CD4-positive, alpha-beta memory T cell (primary cell): ENCODE measurements at regions not wholly inside any gene's neighbourhood (a gene's known extent, or its start where the extent isn't known, plus 50 kb on each side); places are given as distances from the start of the nearest gene placed in this dataset.

Experiments
- CTCF ChIA-PET: fragments of 350-600 bp; sonication (Branson Sonifier 250); formaldehyde crosslinking; loops from one replicate; lab custom pipeline; 2021; ENCODE audit warnings: inconsistent platforms; ENCODE audit not compliant: partially characterized antibody; lab: Charles Lee
- POLR2A ChIA-PET: fragments of 350-600 bp; sonication (Branson Sonifier 250); formaldehyde crosslinking; loops from one replicate; lab custom pipeline; 2021; ENCODE audit not compliant: partially characterized antibody; lab: Charles Lee
- DNase-seq, 5 donors: peaks; one replicate each; pipeline versions ENCODE4 v3.0.0 to v3.0.0-alpha.2; 2020 to 2022; ENCODE audit warnings: mixed read lengths in 1 of 5
- H3K27ac ChIP-seq: one replicate; pipeline ENCODE4 v1.7.0; 2013; ENCODE audit warnings: low read depth, low read length
- H3K27me3 ChIP-seq: 2 replicates; pipeline ENCODE4 v1.7.0; 2013; ENCODE audit warnings: mild to moderate bottlenecking, low read length, moderate library complexity; ENCODE audit not compliant: insufficient read depth
- H3K36me3 ChIP-seq: 2 replicates; pipeline ENCODE4 v1.7.0; 2013; ENCODE audit warnings: mild to moderate bottlenecking, low read length, moderate library complexity; ENCODE audit not compliant: insufficient read depth
- H3K4me1 ChIP-seq: 2 replicates; pipeline ENCODE4 v1.7.0; 2013; ENCODE audit warnings: mild to moderate bottlenecking, low read length, moderate library complexity; ENCODE audit not compliant: insufficient read depth
- H3K4me3 ChIP-seq, 2 donors: one replicate each; pipeline ENCODE4 v1.7.0; 2013; ENCODE audit warnings: low read length in 2 of 2, mild to moderate bottlenecking in 1 of 2
- H3K9me3 ChIP-seq, 2 donors: one replicate each; pipeline ENCODE4 v1.7.0; 2013; ENCODE audit warnings: low read length in 2 of 2, control low read depth in 1 of 2; ENCODE audit not compliant: control insufficient read depth in 1 of 2
- H3K27ac Mint-ChIP-seq, 7 donors: one replicate each; pipeline ENCODE4 v1.8.0; 2020 to 2021; ENCODE audit warnings: mixed read lengths in 7 of 7, mild to moderate bottlenecking in 6 of 7, inconsistent platforms in 3 of 7, moderate library complexity in 3 of 7
- H3K27me3 Mint-ChIP-seq, 2 donors: one replicate each; pipeline ENCODE4 v1.8.0; 2020 to 2021; ENCODE audit warnings: mixed read lengths in 2 of 2
- H3K36me3 Mint-ChIP-seq, 2 donors: one replicate each; pipeline ENCODE4 v1.8.0; 2020 to 2021; ENCODE audit warnings: mixed read lengths in 2 of 2, inconsistent platforms in 1 of 2, mild to moderate bottlenecking in 1 of 2
- H3K4me1 Mint-ChIP-seq, 4 donors: one replicate each; pipeline ENCODE4 v1.8.0; 2020 to 2021; ENCODE audit warnings: mixed read lengths in 4 of 4, mild to moderate bottlenecking in 1 of 4
- H3K4me3 Mint-ChIP-seq, 8 donors: one replicate each; pipeline ENCODE4 v1.8.0; 2020 to 2021; ENCODE audit warnings: mixed read lengths in 8 of 8, mild to moderate bottlenecking in 7 of 8, moderate library complexity in 6 of 8, inconsistent platforms in 3 of 8
- H3K9me3 Mint-ChIP-seq, 8 donors: one replicate each; pipeline ENCODE4 v1.8.0; 2020 to 2021; ENCODE audit warnings: mixed read lengths in 8 of 8, mild to moderate bottlenecking in 5 of 8, inconsistent platforms in 3 of 8, moderate library complexity in 1 of 8
- intact Hi-C: fragments of 100-400 bp; cut with micrococcal nuclease; formaldehyde crosslinking; loops from one replicate; pipeline ENCODE4 v1.15.1; 2023

- H3K27me3 ChIP-seq = no peaks in the 10 kb centered on the region
- Mint-ChIP-seq H3K4me3 (no peak overlapping the region), H3K27me3 (no peaks in the 10 kb centered on the region), H3K27ac (peak overlapping the region in 1 of 7 donors; percentile 57), H3K9me3 (no peaks in the 10 kb centered on the region), H3K4me1 (no peaks in the 10 kb centered on the region), H3K36me3 (no peaks in the 10 kb centered on the region)
- H3K9me3 ChIP-seq = no peaks in the 10 kb centered on the region
- ChIA-PET CTCF (no interaction called here), POLR2A (no interaction called here)
- H3K4me1 ChIP-seq = no peaks in the 10 kb centered on the region
- no peaks in the 10 kb centered on the region for H3K36me3 ChIP-seq
- DNase-seq = no peak
- no peak overlapping the region for H3K4me3 ChIP-seq
- no peak overlapping the region for H3K27ac ChIP-seq
- intact Hi-C loops = no loop called here
Measured at GRCh38 chrX:67780694-67781109, 236.9 kb downstream of the AR start.

GRCh38 chrX:67781132-67781531, 237.3 kb downstream of the AR start:
- no peaks in the 10 kb centered on the region for H3K4me1 Mint-ChIP-seq
- no peaks in the 10 kb centered on the region for H3K9me3 Mint-ChIP-seq
- DNase-seq = no peak
- no peak overlapping the region for H3K4me3 Mint-ChIP-seq
- CTCF ChIA-PET = no interaction called here
- no peaks in the 10 kb centered on the region for H3K36me3 Mint-ChIP-seq
- intact Hi-C loops = no loop called here
- Histone ChIP-seq H3K4me1 (no peaks in the 10 kb centered on the region), H3K9me3 (no peaks in the 10 kb centered on the region), H3K27ac (no peak overlapping the region), H3K27me3 (no peaks in the 10 kb centered on the region), H3K36me3 (no peaks in the 10 kb centered on the region), H3K4me3 (no peak overlapping the region)
- H3K27me3 Mint-ChIP-seq = no peaks in the 10 kb centered on the region
- POLR2A ChIA-PET = no interaction called here
- no peak overlapping the region for H3K27ac Mint-ChIP-seq

GRCh38 chrX:67784712-67785111, 240.9 kb downstream of the AR start:
- Mint-ChIP-seq H3K4me3 (no peak overlapping the region), H3K4me1 (no peaks in the 10 kb centered on the region), H3K36me3 (no peaks in the 10 kb centered on the region), H3K9me3 (no peaks in the 10 kb centered on the region), H3K27me3 (no peaks in the 10 kb centered on the region), H3K27ac (no peak overlapping the region)
- DNase-seq = no peak
- no peaks in the 10 kb centered on the region for H3K36me3 ChIP-seq
- H3K4me1 ChIP-seq = no peaks in the 10 kb centered on the region
- H3K9me3 ChIP-seq = no peaks in the 10 kb centered on the region
- CTCF ChIA-PET = no interaction called here
- H3K27ac ChIP-seq = no peak overlapping the region
- no peaks in the 10 kb centered on the region for H3K27me3 ChIP-seq
- intact Hi-C loops = no loop called here
- POLR2A ChIA-PET = no interaction called here
- no peak overlapping the region for H3K4me3 ChIP-seq

- ChIA-PET POLR2A (no interaction called here), CTCF (no interaction called here)
- Histone ChIP-seq H3K9me3 (no peaks in the 10 kb centered on the region), H3K27ac (no peak overlapping the region), H3K27me3 (no peaks in the 10 kb centered on the region), H3K36me3 (no peaks in the 10 kb centered on the region), H3K4me1 (no peaks in the 10 kb centered on the region), H3K4me3 (no peak overlapping the region)
- Mint-ChIP-seq H3K4me3 (no peak overlapping the region), H3K27ac (no peak overlapping the region), H3K36me3 (no peaks in the 10 kb centered on the region), H3K27me3 (no peaks in the 10 kb centered on the region), H3K4me1 (no peaks in the 10 kb centered on the region), H3K9me3 (no peaks in the 10 kb centered on the region)
- intact Hi-C loops = no loop called here
- no peak for DNase-seq
Measured at GRCh38 chrX:67787196-67787595, 243.4 kb downstream of the AR start.

GRCh38 chrX:67789536-67789935, 245.7 kb downstream of the AR start:
- H3K27ac Mint-ChIP-seq = no peak overlapping the region

More at GRCh38 chrX:67789536-67789935, 245.7 kb downstream of the AR start:
- intact Hi-C loops = no loop called here
- Histone ChIP-seq H3K27me3 (no peaks in the 10 kb centered on the region), H3K4me1 (no peaks in the 10 kb centered on the region), H3K4me3 (no peak overlapping the region), H3K9me3 (no peaks in the 10 kb centered on the region), H3K36me3 (no peaks in the 10 kb centered on the region), H3K27ac (no peak overlapping the region)
- Mint-ChIP-seq H3K4me1 (no peaks in the 10 kb centered on the region), H3K27me3 (no peaks in the 10 kb centered on the region), H3K36me3 (no peaks in the 10 kb centered on the region), H3K4me3 (no peak overlapping the region), H3K9me3 (peaks cover 0 to under 1% (median 0%) of the 10 kb centered on the region in 8 donors)
- no peak for DNase-seq
- POLR2A ChIA-PET = no interaction called here
- CTCF ChIA-PET = no interaction called here
